Amniotic epithelial cell (primary cell): ENCODE measurements at regions not wholly inside any gene's neighbourhood (a gene's known extent, or its start where the extent isn't known, plus 50 kb on each side); places are given as distances from the start of the nearest gene placed in this dataset.
"Not testable (repeated sequence)": the region's sequence is repeated elsewhere in the genome, so short reads cannot be mapped to it uniquely, and the experiment has no call there.

Source experiments
- DNase-seq: peaks from one replicate; pipeline ENCODE4 v3.0.0-alpha.2; 2010; ENCODE audit warnings: low read depth

GRCh38 chr12:88889326-88890110 is 309.2 kb upstream of the KITLG start:
- DNase-seq, result peak; percentile 13

DNA sequence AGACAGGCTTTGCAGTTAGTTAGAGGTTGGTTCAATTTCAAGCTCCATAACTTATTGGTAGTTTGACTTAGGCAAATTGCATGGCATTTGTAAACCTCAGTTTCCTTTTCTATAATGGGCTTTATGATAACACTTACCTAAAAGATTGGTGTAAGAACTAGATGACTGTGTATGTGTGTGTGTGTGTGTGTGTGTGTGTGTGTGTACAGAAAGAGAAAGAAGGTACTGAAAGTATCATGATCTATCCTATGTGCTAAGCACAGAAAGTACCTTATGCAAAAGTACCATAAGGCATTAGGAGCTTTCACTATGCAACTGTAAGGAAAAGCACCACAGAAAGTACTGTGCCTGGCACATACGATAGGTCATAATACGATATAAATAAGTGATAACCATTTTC is 304.3 kb upstream of the KITLG start:
- no peak for DNase-seq

- no peak for DNase-seq
Measured at GRCh38 chr12:88882662-88883061, 302.4 kb upstream of the KITLG start.

DNA sequence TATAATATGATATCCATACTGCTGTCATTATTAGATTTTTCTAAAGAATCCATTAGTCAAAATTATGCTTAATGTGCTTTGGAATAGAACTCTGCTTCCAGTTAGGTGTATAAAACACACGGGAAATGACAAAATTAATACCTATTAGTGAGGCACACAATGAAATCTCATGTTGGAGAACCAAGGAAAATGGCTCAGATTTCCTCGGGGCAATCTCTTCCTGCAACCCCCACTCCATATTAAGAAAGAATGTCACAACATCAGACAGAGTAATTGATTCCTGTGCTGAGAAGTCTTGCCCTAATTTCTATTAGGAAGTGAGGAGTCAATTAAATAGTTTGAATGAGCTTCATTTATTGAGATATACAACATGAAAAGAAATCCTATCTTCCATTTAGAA is 299.8 kb upstream of the KITLG start:
- DNase-seq, result no peak

DNA sequence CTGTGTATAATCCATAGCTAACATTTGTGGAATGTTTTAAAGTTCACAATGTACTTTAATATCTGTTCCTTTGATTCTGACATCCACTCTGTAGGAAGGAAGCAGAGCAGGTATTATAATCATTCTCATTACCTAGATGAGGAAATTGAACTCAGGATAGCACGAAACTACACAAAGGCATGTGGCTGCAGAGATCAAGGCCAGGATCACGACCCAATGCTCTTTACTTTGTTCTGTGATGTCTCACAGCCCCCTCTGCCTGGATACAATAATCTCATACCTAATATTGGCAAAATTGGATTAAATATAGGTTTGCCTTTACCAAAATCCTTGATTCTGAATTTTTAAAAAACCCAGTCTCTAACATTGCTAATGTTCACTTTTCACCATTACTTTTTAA is 298.0 kb upstream of the KITLG start:
- no peak for DNase-seq

- peak; percentile 26 for DNase-seq
Measured at GRCh38 chr12:88876857-88877256, 296.6 kb upstream of the KITLG start.

DNA sequence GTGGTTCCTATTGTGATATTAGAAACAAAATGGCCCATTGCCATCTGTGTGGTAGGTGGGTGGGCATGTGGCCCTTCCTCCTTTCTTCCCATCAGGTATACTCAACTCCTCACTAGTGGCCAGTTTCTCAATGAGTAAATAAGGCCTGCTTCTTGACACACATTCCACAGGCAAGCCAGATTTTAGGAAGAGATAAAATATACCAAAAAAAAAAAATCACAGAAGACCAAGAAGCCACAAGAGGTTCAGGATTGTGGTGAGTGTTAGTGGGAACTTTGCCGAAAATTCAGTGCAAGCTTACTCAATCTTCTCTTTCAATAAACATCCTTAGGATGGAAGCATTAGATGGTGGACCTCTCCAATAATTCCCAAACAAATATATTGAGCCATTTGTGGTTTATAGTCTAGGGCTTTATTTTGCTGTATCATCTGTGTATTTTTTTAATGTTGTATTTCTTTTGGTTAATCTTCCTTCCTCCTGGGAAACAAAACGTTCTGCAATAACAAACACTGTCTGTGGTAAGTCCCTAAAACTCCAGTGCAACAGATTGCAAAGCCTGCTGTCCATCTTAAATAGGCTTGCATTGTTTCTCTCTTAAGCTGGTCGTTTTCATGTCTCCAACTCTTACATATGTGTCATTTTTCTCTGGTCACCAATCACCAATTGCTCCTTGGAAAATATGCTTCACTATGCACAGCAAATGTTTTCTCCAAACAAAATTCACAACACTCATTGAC is 289.9 kb upstream of the KITLG start:
- DNase-seq, result no peak

- DNase-seq, result no peak
Measured at GRCh38 chr12:88868050-88868449, 287.8 kb upstream of the KITLG start.

DNA sequence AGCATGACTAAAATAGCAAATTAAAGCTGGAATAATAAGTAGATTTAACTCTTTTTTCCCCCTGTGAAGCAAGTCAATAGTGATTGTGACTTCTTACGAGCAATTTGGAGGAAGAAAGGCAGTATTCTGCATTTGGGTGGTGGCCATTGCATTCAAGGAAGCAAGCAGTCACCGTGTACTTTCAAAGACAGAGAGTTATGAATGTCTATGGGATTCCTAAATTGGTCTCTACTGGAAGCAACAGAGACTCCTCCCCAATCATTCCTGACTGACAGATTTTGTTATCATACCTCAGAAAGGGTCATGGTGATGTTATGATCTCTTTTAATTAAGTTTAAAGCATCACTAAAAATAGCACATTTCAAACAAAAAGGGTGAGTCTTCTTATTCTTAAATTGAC is 287.2 kb upstream of the KITLG start:
- DNase-seq, result no peak

DNA sequence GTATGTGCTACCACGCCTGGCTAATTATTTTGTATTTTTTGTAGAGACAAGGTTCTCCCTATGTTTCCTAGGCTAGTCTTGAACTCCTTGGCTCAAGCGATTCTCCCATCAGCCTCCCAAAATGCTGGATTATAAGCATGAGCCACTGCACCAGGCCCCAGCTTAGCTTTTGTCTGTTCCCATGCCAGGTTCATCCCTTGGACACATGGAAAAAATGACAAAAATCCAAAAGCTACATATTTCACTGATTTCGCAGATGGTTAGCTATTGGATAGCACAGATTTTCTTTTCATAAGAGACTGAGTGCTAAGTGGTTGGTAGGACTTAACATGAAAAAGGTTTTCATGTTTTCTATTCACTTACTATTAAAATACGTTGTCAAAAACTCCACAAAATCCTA is 286.6 kb upstream of the KITLG start:
- no peak for DNase-seq

GRCh38 chr12:88865537-88865936 is 285.3 kb upstream of the KITLG start:
- no peak for DNase-seq

- peak; percentile 12 for DNase-seq
Measured at GRCh38 chr12:88860851-88861250, 280.6 kb upstream of the KITLG start.

DNA sequence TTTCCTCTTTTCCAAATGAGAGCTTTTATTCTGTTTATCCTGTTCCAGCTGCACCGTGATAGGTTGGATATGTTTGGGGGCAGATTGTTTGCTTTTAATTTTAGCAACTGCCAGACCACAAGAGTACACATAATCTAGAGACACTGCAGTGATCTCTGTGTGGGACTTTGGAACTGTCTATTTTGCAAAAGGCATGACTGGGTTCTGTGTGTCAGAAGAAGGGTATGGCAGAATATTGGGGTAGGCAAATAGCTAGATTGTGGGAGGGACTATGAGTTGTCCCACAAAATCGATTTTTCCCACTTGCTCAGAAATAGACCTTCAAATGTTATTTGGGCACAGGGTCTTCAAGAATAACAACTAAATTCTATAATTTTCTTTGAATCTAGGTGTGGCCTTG is 275.9 kb upstream of the KITLG start:
- peak; percentile 25 for DNase-seq

- DNase-seq, result no peak
Measured at GRCh38 chr12:88855301-88855700, 275.0 kb upstream of the KITLG start.

DNA sequence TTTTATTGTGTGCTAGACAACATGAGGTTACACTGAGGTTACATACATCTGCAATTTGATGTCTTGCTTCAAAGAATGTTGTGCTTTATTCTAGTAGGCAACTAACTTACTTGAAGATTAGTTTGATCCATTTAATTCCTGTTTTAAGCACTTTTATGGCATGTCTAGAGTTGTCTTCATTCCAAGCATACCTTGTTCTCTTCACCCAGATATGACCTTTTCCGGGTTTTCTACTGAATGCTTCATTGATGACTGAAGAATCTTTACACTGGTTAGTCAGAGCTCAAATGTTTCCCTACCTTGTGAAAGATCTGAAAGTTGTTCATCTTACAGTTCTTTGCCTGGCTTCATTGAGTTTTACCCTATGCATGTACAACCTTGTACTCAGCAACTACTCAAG is 274.0 kb upstream of the KITLG start:
- peak; percentile 92 for DNase-seq

DNA sequence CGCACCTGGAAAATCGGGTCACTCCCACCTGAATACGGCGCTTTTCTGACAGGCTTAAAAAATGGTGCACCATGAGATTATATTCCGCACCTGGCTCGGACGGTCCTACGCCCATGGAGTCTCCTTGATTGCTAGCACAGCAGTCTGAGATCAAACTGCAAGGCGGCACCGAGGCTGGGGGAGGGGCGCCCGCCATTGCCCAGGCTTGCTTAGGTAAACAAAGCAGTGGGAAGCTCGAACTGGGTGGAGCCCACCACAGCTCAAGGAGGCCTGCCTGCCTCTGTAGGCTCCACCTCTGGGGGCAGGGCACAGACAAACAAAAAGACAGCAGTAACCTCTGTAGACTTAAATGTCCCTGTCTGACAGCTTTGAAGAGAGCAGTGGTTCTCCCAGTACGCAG is 267.0 kb upstream of the KITLG start:
- not testable (repeated sequence) for DNase-seq

DNA sequence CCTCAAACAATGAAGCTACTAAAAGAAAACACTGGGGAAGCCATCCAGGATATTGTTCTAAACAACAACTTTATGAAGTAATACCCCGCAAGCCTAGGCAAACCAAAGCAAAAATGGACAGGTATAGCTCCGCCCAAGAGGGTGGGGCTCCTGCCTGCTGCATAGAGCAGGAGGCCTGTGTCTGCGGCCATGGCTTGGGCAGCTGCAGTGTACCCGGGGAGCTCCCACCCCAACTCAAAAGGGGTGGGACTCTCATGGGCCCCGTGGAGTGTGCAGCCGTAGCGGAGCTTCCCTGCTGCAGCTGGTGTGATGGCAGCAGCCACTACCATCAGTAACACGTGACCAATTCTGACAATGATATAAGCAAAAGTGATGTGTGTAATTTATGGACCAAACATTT is 264.2 kb upstream of the KITLG start:
- DNase-seq, result no peak

DNA sequence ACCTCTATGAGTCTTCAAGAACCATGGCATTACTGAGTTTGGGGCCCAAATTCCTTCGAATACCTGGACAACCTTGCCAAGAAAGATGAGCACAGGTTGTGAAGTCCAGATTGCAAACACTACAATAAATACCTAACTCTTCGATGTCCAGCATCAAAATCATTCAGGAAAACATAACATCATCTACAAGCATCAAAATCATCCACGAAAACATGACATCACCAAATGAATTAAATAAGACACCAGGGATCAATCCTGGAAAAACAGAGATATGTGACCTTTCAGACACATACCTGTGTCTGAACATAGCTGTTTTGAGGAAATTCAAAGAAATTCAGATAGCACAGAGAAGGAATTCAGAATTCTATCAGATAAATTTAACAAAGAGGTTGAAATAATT is 262.0 kb upstream of the KITLG start:
- DNase-seq, result no peak

DNA sequence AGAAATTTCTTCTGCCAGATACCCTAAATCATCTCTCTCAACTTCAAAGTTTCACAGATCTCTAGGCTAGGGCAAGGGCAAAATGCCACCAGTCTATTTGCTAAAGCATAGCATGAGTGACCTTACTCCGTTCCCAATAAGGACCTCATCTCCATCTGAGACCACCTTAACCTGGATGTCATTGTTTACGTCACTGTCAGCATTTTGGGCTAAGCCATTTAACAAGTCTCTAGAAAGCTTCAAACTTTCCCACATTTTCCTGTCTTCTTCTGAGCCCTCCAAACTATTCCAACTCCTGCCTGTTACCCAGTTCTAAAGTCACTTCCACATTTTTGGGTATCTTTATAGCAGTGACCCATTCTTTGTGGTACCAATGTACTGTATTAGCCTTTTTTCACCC is 259.2 kb upstream of the KITLG start:
- no peak for DNase-seq

DNA sequence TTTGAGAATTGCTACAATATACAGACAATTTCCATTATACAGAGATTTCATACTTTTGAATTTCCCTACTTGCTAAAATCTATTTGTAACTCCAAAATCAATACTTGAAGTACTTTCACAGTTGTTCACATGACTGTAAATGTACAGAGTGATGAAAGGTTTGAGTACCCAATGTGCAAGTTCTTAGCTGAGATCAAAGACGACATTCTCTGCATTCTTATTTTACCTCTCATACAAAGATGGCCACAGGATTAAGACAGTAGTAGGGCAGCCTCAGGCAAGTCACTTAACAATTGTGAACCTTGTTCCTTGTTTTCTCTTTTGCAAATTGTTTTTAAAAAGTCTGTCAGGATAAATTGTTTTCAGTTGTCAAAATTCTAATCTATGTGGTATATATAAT is 255.9 kb upstream of the KITLG start:
- DNase-seq, result peak; percentile 52

GRCh38 chr12:88834226-88834625 is 254.0 kb upstream of the KITLG start:
- DNase-seq, result peak; percentile 15

- DNase-seq, result peak; percentile 77
Measured at GRCh38 chr12:88833641-88834116, 253.4 kb upstream of the KITLG start.

DNA sequence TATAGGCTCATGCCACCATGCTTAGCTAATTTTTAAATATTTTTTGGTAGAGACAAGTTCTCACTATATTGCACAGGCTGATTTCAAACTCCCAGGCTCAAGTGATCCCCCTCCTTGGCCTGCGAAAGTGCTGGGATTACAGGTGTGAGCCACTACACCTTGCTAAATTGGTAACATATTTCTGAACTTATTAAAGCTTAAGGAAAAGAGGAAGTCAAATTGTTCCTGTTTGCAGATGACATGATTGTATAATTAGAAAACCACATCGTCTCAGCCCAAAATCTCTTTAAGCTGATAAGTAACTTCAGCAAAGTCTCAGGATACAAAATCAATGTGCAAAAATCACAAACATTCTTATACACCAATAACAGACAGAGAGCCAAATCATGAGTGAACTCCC is 248.3 kb upstream of the KITLG start:
- not testable (repeated sequence) for DNase-seq

GRCh38 chr12:88820012-88820411 is 239.7 kb upstream of the KITLG start:
- DNase-seq, result no peak
